Astrocyte (in vitro differentiated cells and primary cell): ENCODE measurements at regions not wholly inside any gene's neighbourhood (a gene's known extent, or its start where the extent isn't known, plus 50 kb on each side); places are given as distances from the start of the nearest gene placed in this dataset.

Source experiments
- DNase-seq: peaks from one replicate; pipeline ENCODE4 v3.0.0-alpha.2; 2010; ENCODE audit warnings: low read depth
- FAIRE-seq: peaks from 2 replicates; lab custom pipeline; 2011; peaks lifted over from hg19 to GRCh38; lab: Jason Lieb, UNC
- H2AFZ ChIP-seq: 2 replicates; pipeline ENCODE4 v1.6.0; 2012; ENCODE audit warnings: low read depth, low read length, inconsistent platforms
- H3K27ac ChIP-seq: 2 replicates; pipeline ENCODE4 v1.5.1; 2011; ENCODE audit warnings: low read depth, low read length, inconsistent platforms
- H3K27me3 ChIP-seq: 2 replicates; pipeline ENCODE4 v1.6.0; 2011; ENCODE audit warnings: low read length, inconsistent platforms; ENCODE audit not compliant: insufficient read depth
- H3K36me3 ChIP-seq: 2 replicates; pipeline ENCODE4 v1.5.1; 2011; ENCODE audit warnings: low read length, inconsistent platforms; ENCODE audit not compliant: insufficient read depth
- H3K4me1 ChIP-seq: 2 replicates; pipeline ENCODE4 v1.5.1; 2011; ENCODE audit warnings: low read length, inconsistent platforms; ENCODE audit not compliant: insufficient read depth
- H3K4me2 ChIP-seq: 2 replicates; pipeline ENCODE4 v1.6.0; 2012; ENCODE audit warnings: low read length, inconsistent platforms
- H3K4me3 ChIP-seq: 2 replicates; pipeline ENCODE4 v1.5.1; 2011; ENCODE audit warnings: low read depth, mild to moderate bottlenecking, low read length, inconsistent platforms; ENCODE audit not compliant: insufficient read depth
- H3K79me2 ChIP-seq: 2 replicates; pipeline ENCODE4 v1.6.0; 2012; ENCODE audit warnings: mild to moderate bottlenecking, low read length, inconsistent platforms; ENCODE audit not compliant: insufficient read depth
- H3K9ac ChIP-seq: 2 replicates; pipeline ENCODE4 v1.6.0; 2012; ENCODE audit warnings: mild to moderate bottlenecking, low read length, inconsistent platforms
- H3K9me3 ChIP-seq: 2 replicates; pipeline ENCODE4 v1.5.1; 2012; ENCODE audit warnings: low read depth, mild to moderate bottlenecking, low read length, inconsistent platforms; ENCODE audit not compliant: insufficient read depth
- H4K20me1 ChIP-seq: 2 replicates; pipeline ENCODE4 v1.6.0; 2012; ENCODE audit warnings: low read length, inconsistent platforms; ENCODE audit not compliant: insufficient read depth
- H3K27ac Mint-ChIP-seq: one replicate; pipeline ENCODE4 v1.8.0; 2021; ENCODE audit warnings: mild to moderate bottlenecking, mixed read lengths; ENCODE audit not compliant: unreplicated experiment
- H3K27me3 Mint-ChIP-seq: one replicate; pipeline ENCODE4 v1.8.0; 2021; ENCODE audit warnings: low read depth, mixed read lengths; ENCODE audit not compliant: unreplicated experiment
- H3K36me3 Mint-ChIP-seq: one replicate; pipeline ENCODE4 v1.8.0; 2021; ENCODE audit warnings: low read depth, mixed read lengths; ENCODE audit not compliant: unreplicated experiment
- H3K4me1 Mint-ChIP-seq: one replicate; pipeline ENCODE4 v1.8.0; 2021; ENCODE audit warnings: low read depth, mixed read lengths; ENCODE audit not compliant: unreplicated experiment
- H3K4me3 Mint-ChIP-seq: one replicate; pipeline ENCODE4 v1.8.0; 2021; ENCODE audit warnings: mild to moderate bottlenecking, moderate library complexity, mixed read lengths; ENCODE audit not compliant: unreplicated experiment
- H3K9me3 Mint-ChIP-seq: one replicate; pipeline ENCODE4 v1.8.0; 2021; ENCODE audit warnings: mild to moderate bottlenecking, mixed read lengths; ENCODE audit not compliant: unreplicated experiment
- CTCF ChIP-seq: IDR thresholded peaks from 2 replicates; pipeline ENCODE4 v1.5.1; 2011; ENCODE audit warnings: low read depth, mild to moderate bottlenecking, inconsistent platforms, low read length, moderate library complexity; ENCODE audit not compliant: insufficient read depth
- EZH2 ChIP-seq: IDR thresholded peaks from 2 replicates; pipeline ENCODE4 v1.6.1; 2012; ENCODE audit warnings: mild to moderate bottlenecking, low read length, inconsistent platforms; ENCODE audit not compliant: insufficient read depth

DNA sequence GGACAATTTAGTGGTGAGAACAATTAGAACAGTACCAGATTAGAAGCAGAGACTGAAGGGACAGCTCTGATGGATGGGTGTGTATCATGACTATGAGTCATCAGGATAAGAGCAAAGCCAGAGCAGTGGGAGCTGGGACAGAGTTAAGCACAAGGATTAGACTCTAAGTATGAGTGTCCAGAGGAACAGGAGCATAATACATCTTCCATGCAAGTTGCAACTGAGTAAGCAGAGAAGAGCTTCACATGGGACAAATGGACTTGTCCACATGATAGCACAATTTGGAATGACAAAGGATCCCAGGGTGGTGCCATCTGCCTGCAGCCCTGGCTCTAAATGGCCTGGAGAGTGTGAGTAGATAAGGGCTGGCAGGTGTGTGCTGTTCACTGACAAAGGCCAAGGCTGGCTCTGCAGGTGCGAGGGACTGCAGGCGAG is 226.4 kb upstream of the CAND1 start:
- TF ChIP-seq EZH2 (no peak), CTCF (no peak)
- Mint-ChIP-seq H3K27ac (no peak overlapping the region), H3K4me1 (peaks cover 33% of the 10 kb centered on the region), H3K4me3 (no peak overlapping the region), H3K27me3 (no peaks in the 10 kb centered on the region), H3K36me3 (no peaks in the 10 kb centered on the region), H3K9me3 (no peaks in the 10 kb centered on the region)
- Histone ChIP-seq H4K20me1 (no peaks in the 10 kb centered on the region), H3K9ac (no peak overlapping the region), H3K27ac (no peak overlapping the region), H2AFZ (no peak overlapping the region), H3K79me2 (no peaks in the 10 kb centered on the region), H3K36me3 (no peaks in the 10 kb centered on the region), H3K9me3 (no peaks in the 10 kb centered on the region), H3K4me1 (no peaks in the 10 kb centered on the region), H3K4me2 (no peak overlapping the region), H3K27me3 (no peaks in the 10 kb centered on the region), H3K4me3 (no peak overlapping the region)
- peak; percentile 71 for DNase-seq
- FAIRE-seq: no peak

DNA sequence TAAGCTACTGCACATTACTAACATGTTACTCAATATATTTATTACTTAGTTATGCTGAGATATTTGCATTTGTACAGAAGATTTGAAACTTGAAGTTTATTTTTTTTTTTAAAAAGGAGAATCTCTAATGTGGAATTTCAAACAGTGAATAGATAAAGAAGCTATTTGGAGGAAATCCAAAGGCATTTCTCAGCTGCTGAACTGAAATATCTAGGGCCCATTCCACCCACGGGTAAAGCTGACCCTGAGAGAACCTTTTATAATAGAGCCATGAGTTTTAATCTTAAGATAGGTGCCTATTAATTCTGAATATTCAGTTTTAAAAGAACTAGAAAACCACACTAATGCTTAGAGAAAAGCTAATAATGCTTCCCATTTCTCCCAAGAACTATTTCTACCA is 225.4 kb upstream of the CAND1 start:
- H4K20me1 ChIP-seq: no peaks in the 10 kb centered on the region
- no peaks in the 10 kb centered on the region for H3K36me3 Mint-ChIP-seq
- no peaks in the 10 kb centered on the region for H3K4me1 ChIP-seq
- H3K4me3 ChIP-seq: no peak overlapping the region
- no peak overlapping the region for H3K9ac ChIP-seq
- H3K27ac Mint-ChIP-seq: no peak overlapping the region
- H2AFZ ChIP-seq: no peak overlapping the region
- H3K36me3 ChIP-seq: no peaks in the 10 kb centered on the region
- no peaks in the 10 kb centered on the region for H3K27me3 Mint-ChIP-seq
- FAIRE-seq: no peak
- peak; percentile 12 for DNase-seq
- no peak overlapping the region for H3K4me2 ChIP-seq
- H3K9me3 Mint-ChIP-seq: no peaks in the 10 kb centered on the region
- peaks cover 25% of the 10 kb centered on the region for H3K4me1 Mint-ChIP-seq
- no peak overlapping the region for H3K27ac ChIP-seq
- no peaks in the 10 kb centered on the region for H3K79me2 ChIP-seq
- H3K27me3 ChIP-seq: no peaks in the 10 kb centered on the region
- TF ChIP-seq EZH2 (no peak), CTCF (no peak)
- H3K4me3 Mint-ChIP-seq: no peak overlapping the region
- no peaks in the 10 kb centered on the region for H3K9me3 ChIP-seq

DNA sequence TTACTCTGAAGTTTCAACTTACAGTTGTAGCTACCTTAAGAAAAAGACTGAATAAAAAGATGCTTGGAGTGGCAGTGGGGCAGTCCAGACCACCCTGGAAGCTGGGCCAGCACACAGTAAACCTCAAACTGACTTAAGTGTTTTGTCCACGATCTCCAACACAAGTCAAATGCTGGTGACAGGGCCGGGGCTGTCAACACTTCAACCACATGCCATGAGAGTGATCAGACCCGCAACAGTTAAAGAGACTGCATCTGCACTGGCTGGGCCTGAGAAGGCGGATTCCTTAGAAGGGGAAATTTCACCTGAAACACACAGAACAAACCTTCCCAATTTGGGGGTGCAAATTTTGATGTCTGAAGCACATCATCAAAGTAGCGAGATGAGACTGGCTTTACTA is 223.5 kb upstream of the CAND1 start:
- Histone ChIP-seq H3K79me2 (no peaks in the 10 kb centered on the region), H3K9me3 (no peaks in the 10 kb centered on the region), H3K36me3 (no peaks in the 10 kb centered on the region), H3K9ac (no peak overlapping the region), H3K4me2 (no peak overlapping the region), H3K4me3 (no peak overlapping the region), H2AFZ (no peak overlapping the region), H3K4me1 (no peaks in the 10 kb centered on the region), H3K27me3 (no peaks in the 10 kb centered on the region), H4K20me1 (no peaks in the 10 kb centered on the region), H3K27ac (no peak overlapping the region)
- Mint-ChIP-seq H3K4me1 (peaks cover 19% of the 10 kb centered on the region), H3K36me3 (no peaks in the 10 kb centered on the region), H3K27me3 (no peaks in the 10 kb centered on the region), H3K4me3 (no peak overlapping the region), H3K27ac (no peak overlapping the region), H3K9me3 (no peaks in the 10 kb centered on the region)
- no peak for DNase-seq
- TF ChIP-seq EZH2 (no peak), CTCF (no peak)
- FAIRE-seq: no peak
